MM.1S (cell line): ENCODE measurements at regions not wholly inside any gene's neighbourhood (a gene's known extent, or its start where the extent isn't known, plus 50 kb on each side); places are given as distances from the start of the nearest gene placed in this dataset.

ENCODE experiments used
- DNase-seq: peaks from one replicate; pipeline ENCODE4 v3.0.0-alpha.2; 2015
- H2AFZ ChIP-seq: fragments of 300-600 bp; sonication (generic); 2 replicates; pipeline ENCODE4 v1.6.0; 2016; ENCODE audit warnings: antibody characterized with exemption, low read length
- H3F3A ChIP-seq: fragments of 300-600 bp; sonication (generic); 2 replicates; pipeline ENCODE4 v1.6.1; 2016; ENCODE audit warnings: mild to moderate bottlenecking, antibody characterized with exemption, low read length, moderate library complexity, mixed read lengths; ENCODE audit not compliant: insufficient read depth
- H3K27ac ChIP-seq: fragments of 300-600 bp; sonication (generic); 2 replicates; pipeline ENCODE4 v1.5.1; 2016; ENCODE audit warnings: mild to moderate bottlenecking, low read length
- H3K27me3 ChIP-seq: fragments of 300-600 bp; sonication (generic); replicated peaks from 2 replicates; pipeline ENCODE4 v1.6.0; 2016; ENCODE audit warnings: low read length; ENCODE audit not compliant: insufficient read depth
- H3K36me3 ChIP-seq: fragments of 300-600 bp; sonication (generic); replicated peaks from 2 replicates; pipeline ENCODE4 v1.6.1; 2016; ENCODE audit warnings: mild to moderate bottlenecking, low read length, mixed read lengths; ENCODE audit not compliant: insufficient read depth
- H3K4me1 ChIP-seq: fragments of 300-600 bp; sonication (generic); 2 replicates; pipeline ENCODE4 v1.6.1; 2016; ENCODE audit warnings: low read length, mixed read lengths
- H3K4me2 ChIP-seq: fragments of 300-600 bp; sonication (generic); 2 replicates; pipeline ENCODE4 v1.6.0; 2016; ENCODE audit warnings: low read depth, low read length
- H3K4me3 ChIP-seq: fragments of 300-600 bp; sonication (generic); 2 replicates; pipeline ENCODE4 v1.5.1; 2016; ENCODE audit warnings: low read length, mixed read lengths
- H3K79me2 ChIP-seq: fragments of 300-600 bp; sonication (generic); 2 replicates; pipeline ENCODE4 v1.6.1; 2016; ENCODE audit warnings: mixed run types, low read length, mixed read lengths
- H3K9ac ChIP-seq: fragments of 300-600 bp; sonication (generic); 2 replicates; pipeline ENCODE4 v1.6.1; 2016; ENCODE audit warnings: low read length, mixed read lengths
- H3K9me2 ChIP-seq: fragments of 300-600 bp; sonication (generic); replicated peaks from 2 replicates; pipeline ENCODE4 v1.6.1; 2016; ENCODE audit warnings: mild to moderate bottlenecking, low read length, mixed read lengths; ENCODE audit not compliant: insufficient read depth
- H3K9me3 ChIP-seq: fragments of 300-600 bp; sonication (generic); replicated peaks from 2 replicates; pipeline ENCODE4 v1.6.1; 2016; ENCODE audit warnings: mild to moderate bottlenecking, low read length, mixed read lengths; ENCODE audit not compliant: insufficient read depth
- H4K20me1 ChIP-seq: fragments of 300-600 bp; sonication (generic); 2 replicates; pipeline ENCODE4 v1.6.1; 2016; ENCODE audit warnings: mild to moderate bottlenecking, low read length, moderate library complexity, mixed read lengths; ENCODE audit not compliant: insufficient read depth
- CTCF ChIP-seq: fragments of 300-600 bp; sonication (generic); IDR thresholded peaks from 2 replicates; pipeline ENCODE4 v1.5.1; 2016; ENCODE audit warnings: antibody characterized with exemption, low read length, mixed read lengths
- EZH2 ChIP-seq: fragments of 300-600 bp; sonication (generic); optimal IDR thresholded peaks from 2 replicates; pipeline ENCODE3; 2017; ENCODE audit warnings: low read depth, mild to moderate bottlenecking, antibody characterized with exemption, low read length, mixed read lengths
- EZH2phosphoT487 ChIP-seq: fragments of 300-600 bp; sonication (generic); IDR thresholded peaks from 2 replicates; pipeline ENCODE4 v1.6.1; 2018; ENCODE audit warnings: antibody characterized with exemption, low read length

GRCh38 chr3:110234831-110235230, 836.8 kb upstream of the NECTIN3 start:
- DNase-seq = no peak
- Histone ChIP-seq H3K9me2 (no peaks in the 10 kb centered on the region), H3K36me3 (no peaks in the 10 kb centered on the region), H3K27me3 (no peaks in the 10 kb centered on the region), H3F3A (no peaks in the 10 kb centered on the region), H3K4me1 (no peaks in the 10 kb centered on the region), H4K20me1 (no peaks in the 10 kb centered on the region), H3K4me2 (no peak overlapping the region), H3K4me3 (no peak overlapping the region), H2AFZ (no peak overlapping the region), H3K27ac (no peak overlapping the region), H3K79me2 (no peaks in the 10 kb centered on the region), H3K9me3 (no peaks in the 10 kb centered on the region), H3K9ac (no peak overlapping the region)
- no peak for TF ChIP-seq EZH2
- TF ChIP-seq CTCF = no peak

- Histone ChIP-seq H2AFZ (no peak overlapping the region), H3K27me3 (no peaks in the 10 kb centered on the region), H3K9me3 (no peaks in the 10 kb centered on the region), H3K4me3 (no peak overlapping the region), H3K79me2 (no peaks in the 10 kb centered on the region), H3K9ac (no peak overlapping the region), H3K27ac (no peak overlapping the region), H3K9me2 (no peaks in the 10 kb centered on the region), H3K36me3 (no peaks in the 10 kb centered on the region), H4K20me1 (no peaks in the 10 kb centered on the region), H3K4me2 (no peak overlapping the region), H3K4me1 (no peaks in the 10 kb centered on the region), H3F3A (no peaks in the 10 kb centered on the region)
- no peak for DNase-seq
- no peak for TF ChIP-seq EZH2
These were observed 834.5 kb upstream of the NECTIN3 start for GRCh38 chr3:110236976-110237610.

GRCh38 chr3:110243081-110243480, 828.5 kb upstream of the NECTIN3 start:
- DNase-seq = no peak
- Histone ChIP-seq H3K36me3 (no peaks in the 10 kb centered on the region), H4K20me1 (no peaks in the 10 kb centered on the region), H3K79me2 (no peaks in the 10 kb centered on the region), H3K9ac (no peak overlapping the region), H3K4me3 (no peak overlapping the region), H3K4me1 (no peaks in the 10 kb centered on the region), H2AFZ (no peak overlapping the region), H3K27ac (no peak overlapping the region), H3K27me3 (no peaks in the 10 kb centered on the region), H3K9me3 (no peaks in the 10 kb centered on the region), H3F3A (no peaks in the 10 kb centered on the region), H3K9me2 (no peaks in the 10 kb centered on the region), H3K4me2 (no peak overlapping the region)
- no peak for TF ChIP-seq CTCF
- no peak for TF ChIP-seq EZH2
- no peak for TF ChIP-seq EZH2phosphoT487

- H3F3A ChIP-seq = no peaks in the 10 kb centered on the region
- H3K27me3 ChIP-seq = no peaks in the 10 kb centered on the region
- H3K9ac ChIP-seq = no peak overlapping the region
- no peaks in the 10 kb centered on the region for H3K79me2 ChIP-seq
- H3K9me3 ChIP-seq = no peaks in the 10 kb centered on the region
- TF ChIP-seq EZH2phosphoT487 (no peak), CTCF (no peak), EZH2 (no peak)
- H3K36me3 ChIP-seq = no peaks in the 10 kb centered on the region
- H3K9me2 ChIP-seq = no peaks in the 10 kb centered on the region
- H4K20me1 ChIP-seq = no peaks in the 10 kb centered on the region
- DNase-seq = no peak
- H3K27ac ChIP-seq = no peak overlapping the region
- H3K4me1 ChIP-seq = no peaks in the 10 kb centered on the region
- no peak overlapping the region for H3K4me3 ChIP-seq
- H2AFZ ChIP-seq = no peak overlapping the region
- no peak overlapping the region for H3K4me2 ChIP-seq
These were observed 824.7 kb upstream of the NECTIN3 start for GRCh38 chr3:110246796-110247376.
